Caco-2 (cell line): ENCODE measurements at regions not wholly inside any gene's neighbourhood (a gene's known extent, or its start where the extent isn't known, plus 50 kb on each side); places are given as distances from the start of the nearest gene placed in this dataset.

Experiments
- BruUV-seq: library from RNA; stranded (reverse); fragments of 400-500 nt; replicated peaks from 2 replicates; lab custom pipeline; 2021; lab: Mats Ljungman, UMichigan
- CTCF ChIA-PET: fragments of 300-600 bp; sonication (Branson Sonifier 250); formaldehyde crosslinking; loops from one replicate; lab custom pipeline; 2022; ENCODE audit warnings: antibody characterized with exemption; lab: Charles Lee
- POLR2A ChIA-PET: fragments of 300-600 bp; sonication (Branson Sonifier 250); formaldehyde crosslinking; loops from one replicate; lab custom pipeline; 2022; ENCODE audit warnings: antibody characterized with exemption; lab: Charles Lee
- DNase-seq, 2 experiments: peaks; one replicate each; pipeline versions ENCODE4 v3.0.0 to v3.0.0-alpha.2; 2020 to 2022
- H3K27me3 ChIP-seq: replicated peaks from 2 replicates; pipeline ENCODE4 v1.6.0; 2011; ENCODE audit warnings: low read length; ENCODE audit not compliant: control insufficient read depth, insufficient read depth
- H3K36me3 ChIP-seq: 2 replicates; pipeline ENCODE4 v1.5.1; 2011; ENCODE audit warnings: low read length; ENCODE audit not compliant: control insufficient read depth, insufficient read depth
- H3K4me1 ChIP-seq: fragments of 250-450 bp; sonication (Bioruptor Pico); 2 replicates; pipeline ENCODE4 v1.5.1; 2020; ENCODE audit warnings: mild to moderate bottlenecking
- H3K4me3 ChIP-seq: 2 replicates; pipeline ENCODE4 v1.5.1; 2011; ENCODE audit warnings: low read depth, mild to moderate bottlenecking, control low read depth, low read length
- H3K9me3 ChIP-seq: fragments of 250-450 bp; sonication (Bioruptor Pico); 2 replicates; pipeline ENCODE4 v1.5.1; 2020; ENCODE audit warnings: mild to moderate bottlenecking, moderate library complexity
- H3K27ac Mint-ChIP-seq: one replicate; pipeline ENCODE4 v1.8.0; 2022; ENCODE audit warnings: mixed read lengths; ENCODE audit not compliant: unreplicated experiment
- H3K27me3 Mint-ChIP-seq: one replicate; pipeline ENCODE4 v1.8.0; 2022; ENCODE audit warnings: mixed read lengths; ENCODE audit not compliant: insufficient read depth, unreplicated experiment
- H3K36me3 Mint-ChIP-seq: one replicate; pipeline ENCODE4 v1.8.0; 2022; ENCODE audit warnings: mild to moderate bottlenecking, mixed read lengths; ENCODE audit not compliant: insufficient read depth, unreplicated experiment
- H3K4me1 Mint-ChIP-seq: one replicate; pipeline ENCODE4 v1.8.0; 2022; ENCODE audit warnings: low read depth, mixed read lengths; ENCODE audit not compliant: unreplicated experiment
- H3K4me3 Mint-ChIP-seq: one replicate; pipeline ENCODE4 v1.8.0; 2022; ENCODE audit warnings: mild to moderate bottlenecking, moderate library complexity, mixed read lengths; ENCODE audit not compliant: unreplicated experiment
- H3K9me3 Mint-ChIP-seq: one replicate; pipeline ENCODE4 v1.8.0; 2022; ENCODE audit warnings: mixed read lengths; ENCODE audit not compliant: unreplicated experiment
- intact Hi-C: fragments of 100-400 bp; cut with micrococcal nuclease; formaldehyde crosslinking; loops from one replicate; pipeline ENCODE4 v1.10.0; 2022; ENCODE audit not compliant: unreplicated experiment
- TF ChIP-seq, protein P1 (sequence below), 2 experiments: fragments of 200-600 bp in 1 of 2; IDR thresholded peaks; 1 replicate in 1 of 2; 2 replicates in 1 of 2; pipeline versions ENCODE4 v1.5.1 to v1.8.0; 2011 to 2022; ENCODE audit warnings: antibody characterized with exemption in 1 of 2, control low read depth in 1 of 2, inconsistent platforms in 1 of 2, low read depth in 1 of 2, low read length in 1 of 2, mild to moderate bottlenecking in 1 of 2, moderate library complexity in 1 of 2; ENCODE audit not compliant: insufficient read depth in 1 of 2, severe bottlenecking in 1 of 2, unreplicated experiment in 1 of 2

GRCh38 chr4:137427411-137427810 lies 104.9 kb downstream of the PCDH18 start:
- ChIA-PET POLR2A (no interaction called here), CTCF (no interaction called here)
- intact Hi-C loops, result no loop called here
- no peaks in the 10 kb centered on the region for H3K9me3 Mint-ChIP-seq
- BruUV-seq, result no TSS peak
- Histone ChIP-seq H3K4me3 (no peak overlapping the region), H3K27me3 (no peaks in the 10 kb centered on the region), H3K4me1 (no peaks in the 10 kb centered on the region), H3K36me3 (no peaks in the 10 kb centered on the region), H3K9me3 (no peaks in the 10 kb centered on the region)
- DNase-seq, result no peak
- no peak overlapping the region for H3K4me3 Mint-ChIP-seq
- H3K36me3 Mint-ChIP-seq, result no peaks in the 10 kb centered on the region
- H3K27me3 Mint-ChIP-seq, result no peaks in the 10 kb centered on the region
- no peaks in the 10 kb centered on the region for H3K4me1 Mint-ChIP-seq
- H3K27ac Mint-ChIP-seq, result no peak overlapping the region
- TF ChIP-seq, protein P1, sequence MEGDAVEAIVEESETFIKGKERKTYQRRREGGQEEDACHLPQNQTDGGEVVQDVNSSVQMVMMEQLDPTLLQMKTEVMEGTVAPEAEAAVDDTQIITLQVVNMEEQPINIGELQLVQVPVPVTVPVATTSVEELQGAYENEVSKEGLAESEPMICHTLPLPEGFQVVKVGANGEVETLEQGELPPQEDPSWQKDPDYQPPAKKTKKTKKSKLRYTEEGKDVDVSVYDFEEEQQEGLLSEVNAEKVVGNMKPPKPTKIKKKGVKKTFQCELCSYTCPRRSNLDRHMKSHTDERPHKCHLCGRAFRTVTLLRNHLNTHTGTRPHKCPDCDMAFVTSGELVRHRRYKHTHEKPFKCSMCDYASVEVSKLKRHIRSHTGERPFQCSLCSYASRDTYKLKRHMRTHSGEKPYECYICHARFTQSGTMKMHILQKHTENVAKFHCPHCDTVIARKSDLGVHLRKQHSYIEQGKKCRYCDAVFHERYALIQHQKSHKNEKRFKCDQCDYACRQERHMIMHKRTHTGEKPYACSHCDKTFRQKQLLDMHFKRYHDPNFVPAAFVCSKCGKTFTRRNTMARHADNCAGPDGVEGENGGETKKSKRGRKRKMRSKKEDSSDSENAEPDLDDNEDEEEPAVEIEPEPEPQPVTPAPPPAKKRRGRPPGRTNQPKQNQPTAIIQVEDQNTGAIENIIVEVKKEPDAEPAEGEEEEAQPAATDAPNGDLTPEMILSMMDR (IDR thresholded peaks at IDR 0.05; ENCODE audit: insufficient read depth in 1 of 2, low read depth in 1 of 2, low read length in 1 of 2, severe bottlenecking in 1 of 2, unreplicated experiment in 1 of 2), result no peak

DNA sequence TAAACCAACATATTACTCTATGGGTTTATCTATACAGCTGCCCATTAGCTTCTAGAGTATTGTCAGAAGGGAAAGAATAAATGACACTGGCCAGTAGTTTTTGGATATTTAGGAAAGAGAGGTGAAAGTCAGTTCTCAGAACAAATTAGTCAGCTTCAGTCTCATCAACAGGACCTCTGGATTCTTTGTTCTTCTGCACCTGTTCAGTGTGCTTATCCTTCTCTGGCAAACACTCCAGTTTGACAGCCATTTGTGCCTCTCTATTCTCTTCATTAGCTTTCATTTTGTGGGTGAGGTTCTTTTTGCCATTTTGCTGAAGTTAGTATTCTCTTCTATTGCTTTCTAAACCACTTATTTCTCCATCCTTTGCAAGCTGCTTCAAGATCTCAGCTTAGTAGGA lies 107.0 kb downstream of the PCDH18 start:
- no peaks in the 10 kb centered on the region for H3K27me3 ChIP-seq
- H3K27ac Mint-ChIP-seq, result no peak overlapping the region
- ChIA-PET POLR2A (no interaction called here), CTCF (no interaction called here)
- no peaks in the 10 kb centered on the region for H3K9me3 Mint-ChIP-seq
- TF ChIP-seq, protein P1 (IDR thresholded peaks at IDR 0.05; ENCODE audit: insufficient read depth in 1 of 2, low read depth in 1 of 2, low read length in 1 of 2, severe bottlenecking in 1 of 2, unreplicated experiment in 1 of 2), result no peak
- no peak overlapping the region for H3K4me3 ChIP-seq
- H3K36me3 Mint-ChIP-seq, result no peaks in the 10 kb centered on the region
- H3K9me3 ChIP-seq, result no peaks in the 10 kb centered on the region
- DNase-seq, result no peak
- BruUV-seq, result no TSS peak
- no peaks in the 10 kb centered on the region for H3K27me3 Mint-ChIP-seq
- no peak overlapping the region for H3K4me3 Mint-ChIP-seq
- no peaks in the 10 kb centered on the region for H3K36me3 ChIP-seq
- intact Hi-C loops, result no loop called here
- H3K4me1 Mint-ChIP-seq, result no peaks in the 10 kb centered on the region
- H3K4me1 ChIP-seq, result no peaks in the 10 kb centered on the region

GRCh38 chr4:137422666-137423065 lies 109.6 kb downstream of the PCDH18 start:
- TF ChIP-seq, protein P1 (IDR thresholded peaks at IDR 0.05; ENCODE audit: insufficient read depth in 1 of 2, low read depth in 1 of 2, low read length in 1 of 2, severe bottlenecking in 1 of 2, unreplicated experiment in 1 of 2), result no peak

More at GRCh38 chr4:137422666-137423065, 109.6 kb downstream of the PCDH18 start:
- Histone ChIP-seq H3K9me3 (no peaks in the 10 kb centered on the region), H3K27me3 (no peaks in the 10 kb centered on the region), H3K4me3 (no peak overlapping the region), H3K36me3 (no peaks in the 10 kb centered on the region), H3K4me1 (no peaks in the 10 kb centered on the region)
- BruUV-seq, result no TSS peak
- Mint-ChIP-seq H3K36me3 (no peaks in the 10 kb centered on the region), H3K27ac (no peak overlapping the region), H3K9me3 (no peaks in the 10 kb centered on the region), H3K27me3 (no peaks in the 10 kb centered on the region), H3K4me1 (no peaks in the 10 kb centered on the region), H3K4me3 (no peak overlapping the region)
- ChIA-PET CTCF (no interaction called here), POLR2A (no interaction called here)
- no peak for DNase-seq
- intact Hi-C loops, result no loop called here
